DOHH2 (cell line): ENCODE measurements at regions not wholly inside any gene's neighbourhood (a gene's known extent, or its start where the extent isn't known, plus 50 kb on each side); places are given as distances from the start of the nearest gene placed in this dataset.

Experiments used
- EZH2phosphoT487 ChIP-seq: fragments of 200-600 bp; sonication (generic); IDR thresholded peaks from 2 replicates; pipeline ENCODE4 v1.6.1; 2017; ENCODE audit warnings: borderline replicate concordance, mild to moderate bottlenecking, antibody characterized with exemption, low read length, moderate library complexity, mixed read lengths
- TF ChIP-seq, protein P1 (sequence below): fragments of 200-600 bp; sonication (generic); IDR thresholded peaks from one replicate; pipeline ENCODE4 v1.5.1; 2014; ENCODE audit warnings: antibody characterized with exemption, mild to moderate bottlenecking, low read depth, low read length; ENCODE audit not compliant: poor library complexity, severe bottlenecking

DNA sequence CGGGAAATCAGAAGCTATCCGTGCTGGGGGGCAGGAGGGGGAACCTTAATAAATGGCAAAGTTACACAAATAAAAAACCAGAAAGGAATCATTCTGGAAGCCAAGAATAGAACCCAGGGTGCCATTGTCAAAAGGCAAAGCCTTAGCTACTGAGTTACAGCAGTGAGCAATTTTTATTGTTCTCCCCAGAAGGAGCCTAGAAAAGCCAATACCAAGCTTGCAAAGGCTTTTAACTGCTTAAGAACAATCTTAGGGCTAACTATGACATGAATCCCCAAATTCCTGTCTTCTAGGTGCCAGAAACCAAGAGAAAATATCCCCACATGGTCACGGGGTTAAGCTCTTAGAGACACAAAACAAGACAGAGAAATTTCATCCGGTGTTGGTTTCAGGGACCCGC lies 482.7 kb downstream of the CCSER2 start:
- TF ChIP-seq EZH2phosphoT487 = no peak
- TF ChIP-seq, protein P1, sequence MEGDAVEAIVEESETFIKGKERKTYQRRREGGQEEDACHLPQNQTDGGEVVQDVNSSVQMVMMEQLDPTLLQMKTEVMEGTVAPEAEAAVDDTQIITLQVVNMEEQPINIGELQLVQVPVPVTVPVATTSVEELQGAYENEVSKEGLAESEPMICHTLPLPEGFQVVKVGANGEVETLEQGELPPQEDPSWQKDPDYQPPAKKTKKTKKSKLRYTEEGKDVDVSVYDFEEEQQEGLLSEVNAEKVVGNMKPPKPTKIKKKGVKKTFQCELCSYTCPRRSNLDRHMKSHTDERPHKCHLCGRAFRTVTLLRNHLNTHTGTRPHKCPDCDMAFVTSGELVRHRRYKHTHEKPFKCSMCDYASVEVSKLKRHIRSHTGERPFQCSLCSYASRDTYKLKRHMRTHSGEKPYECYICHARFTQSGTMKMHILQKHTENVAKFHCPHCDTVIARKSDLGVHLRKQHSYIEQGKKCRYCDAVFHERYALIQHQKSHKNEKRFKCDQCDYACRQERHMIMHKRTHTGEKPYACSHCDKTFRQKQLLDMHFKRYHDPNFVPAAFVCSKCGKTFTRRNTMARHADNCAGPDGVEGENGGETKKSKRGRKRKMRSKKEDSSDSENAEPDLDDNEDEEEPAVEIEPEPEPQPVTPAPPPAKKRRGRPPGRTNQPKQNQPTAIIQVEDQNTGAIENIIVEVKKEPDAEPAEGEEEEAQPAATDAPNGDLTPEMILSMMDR = no peak
